SKM-1 (cell line): ENCODE measurements at regions not wholly inside any gene's neighbourhood (a gene's known extent, or its start where the extent isn't known, plus 50 kb on each side); places are given as distances from the start of the nearest gene placed in this dataset.

Source experiments
- DNase-seq: peaks from one replicate; lab custom pipeline; 2025; ENCODE audit not compliant: unreplicated experiment; lab: John Stamatoyannopoulos, UW

DNA sequence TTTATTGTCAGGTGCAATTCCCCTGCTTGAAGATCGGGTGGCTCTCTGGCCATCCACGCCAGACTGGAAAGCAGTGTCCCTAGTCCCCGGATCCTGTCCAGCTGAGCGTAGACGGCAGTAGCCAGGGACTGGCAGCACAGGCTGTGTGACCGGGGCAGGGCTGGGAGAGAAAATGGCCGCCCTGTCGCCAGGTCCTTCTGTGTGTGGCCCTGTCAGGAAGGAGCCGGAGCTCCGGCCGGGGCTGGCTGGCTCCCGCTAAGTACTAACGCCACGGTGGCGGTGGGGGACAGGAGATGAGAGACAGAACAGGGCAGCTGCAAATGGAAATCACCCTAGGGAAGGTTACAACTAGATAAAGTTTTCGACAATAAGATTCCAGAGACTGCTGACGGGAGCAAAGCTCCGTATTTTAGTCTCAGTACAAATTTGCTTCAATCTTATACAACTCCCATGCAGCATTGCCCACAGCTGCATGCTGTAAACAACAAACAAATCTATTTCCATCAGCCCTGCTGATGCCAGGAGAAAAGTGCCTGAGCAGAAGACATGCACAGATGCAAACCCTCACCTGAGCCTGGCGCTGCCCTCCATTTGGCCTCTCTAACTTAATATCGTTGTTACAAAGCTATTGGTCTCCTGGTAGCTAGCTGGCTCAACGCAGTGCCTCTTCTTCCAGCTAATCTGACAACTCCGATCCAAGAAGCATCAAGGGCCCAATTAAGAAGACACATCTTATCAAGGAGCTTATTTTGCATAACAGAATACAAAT, 253.0 kb downstream of the TSHZ3 start:
- no peak for DNase-seq

DNA sequence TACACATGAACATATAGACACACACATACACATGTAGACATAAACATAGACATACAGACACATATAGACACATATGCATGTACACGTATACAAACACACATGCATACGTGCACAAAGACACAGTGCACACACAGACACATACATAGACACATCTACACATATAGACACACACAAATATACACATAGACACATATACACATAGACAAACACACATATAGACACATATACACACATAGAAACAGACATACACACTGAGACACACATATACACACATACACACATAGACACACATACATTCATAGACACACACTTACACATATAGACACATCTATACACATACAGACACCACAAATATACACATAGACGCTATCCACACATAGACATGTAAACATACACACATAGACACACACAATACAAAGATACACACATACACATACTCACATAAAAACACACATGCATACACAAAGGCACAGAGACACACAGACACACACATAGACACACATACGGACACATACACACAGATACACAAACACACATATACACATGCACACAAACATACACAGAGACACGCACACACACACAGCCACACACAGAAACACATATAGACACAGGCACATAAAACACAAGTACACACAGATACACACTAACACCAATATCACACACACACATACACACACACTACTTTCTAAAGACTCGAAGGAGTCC, 254.0 kb downstream of the TSHZ3 start:
- no peak for DNase-seq

DNA sequence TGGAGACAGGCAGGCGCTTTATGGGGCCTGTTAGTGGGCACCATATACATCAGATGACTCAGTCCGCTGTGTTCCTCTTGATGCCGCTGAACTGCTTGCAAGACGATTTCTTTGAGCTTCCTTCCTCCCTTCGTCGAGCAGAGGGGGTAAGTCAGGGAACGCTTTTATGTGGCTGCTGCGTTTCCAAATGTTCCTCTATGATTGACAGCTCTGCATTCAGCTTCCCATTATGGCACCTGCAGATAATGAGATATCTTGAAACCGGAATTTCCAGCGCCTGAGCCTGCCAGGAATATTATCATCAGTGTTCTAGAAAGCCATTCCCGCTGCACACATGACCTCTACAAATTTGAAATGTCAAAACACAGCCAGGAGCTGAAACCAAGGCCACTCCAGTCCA, 257.0 kb downstream of the TSHZ3 start:
- DNase-seq, result no peak

DNA sequence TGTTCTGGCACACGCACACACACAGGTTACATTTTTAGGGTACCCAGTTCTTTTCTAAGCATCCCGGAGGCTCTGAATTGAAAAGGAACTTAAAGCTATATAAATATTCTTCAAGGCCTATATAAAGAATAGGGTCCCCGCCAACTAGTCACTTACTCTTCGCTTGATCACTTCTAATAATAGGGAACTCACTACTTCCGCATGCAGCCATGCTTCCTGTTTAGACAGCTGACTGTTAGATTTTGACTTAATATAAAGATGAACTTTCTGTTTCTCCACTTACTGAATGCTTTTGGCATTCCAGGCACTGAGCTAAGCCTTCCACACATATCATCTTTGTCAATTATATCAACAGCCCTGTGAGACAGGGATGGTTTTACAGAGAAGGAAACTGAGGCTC, 259.6 kb downstream of the TSHZ3 start:
- DNase-seq, result no peak

DNA sequence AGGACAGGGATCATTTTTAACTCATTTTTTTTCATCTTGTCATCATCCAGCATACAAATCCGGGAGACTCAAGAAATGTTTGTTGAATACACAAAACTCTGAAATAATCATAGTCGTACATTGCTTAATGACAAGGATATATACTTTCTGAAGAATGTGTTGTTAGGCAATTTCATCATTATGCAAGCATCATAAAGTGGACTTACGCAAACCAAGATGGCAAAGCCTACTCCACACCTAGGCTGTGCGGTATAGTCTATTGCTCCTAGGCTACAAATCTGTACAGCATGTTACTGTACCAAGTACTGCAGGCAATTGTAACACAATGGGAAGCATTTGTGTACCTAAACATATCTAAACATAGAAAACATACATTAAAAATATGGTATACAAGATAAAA, 264.1 kb downstream of the TSHZ3 start:
- no peak for DNase-seq

DNA sequence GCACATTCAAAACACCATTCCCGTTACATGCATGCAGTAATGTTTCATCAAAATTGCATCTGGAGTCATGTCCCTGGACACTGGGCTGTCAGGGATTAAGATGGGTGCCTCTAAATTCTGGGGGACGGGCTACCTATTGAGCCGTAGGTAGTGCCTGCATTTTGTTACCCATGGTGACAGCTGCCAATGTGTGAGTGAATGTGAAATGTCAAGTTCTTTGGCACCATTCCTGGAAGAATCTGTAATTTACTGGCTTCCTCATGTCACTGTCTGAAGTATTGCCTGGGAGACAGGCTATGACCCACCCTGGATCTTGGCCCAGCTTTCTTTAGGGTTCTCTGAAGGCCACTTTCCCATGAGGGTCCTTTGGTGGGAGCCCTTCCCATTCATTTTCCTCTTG, 266.1 kb downstream of the TSHZ3 start:
- no peak for DNase-seq

DNA sequence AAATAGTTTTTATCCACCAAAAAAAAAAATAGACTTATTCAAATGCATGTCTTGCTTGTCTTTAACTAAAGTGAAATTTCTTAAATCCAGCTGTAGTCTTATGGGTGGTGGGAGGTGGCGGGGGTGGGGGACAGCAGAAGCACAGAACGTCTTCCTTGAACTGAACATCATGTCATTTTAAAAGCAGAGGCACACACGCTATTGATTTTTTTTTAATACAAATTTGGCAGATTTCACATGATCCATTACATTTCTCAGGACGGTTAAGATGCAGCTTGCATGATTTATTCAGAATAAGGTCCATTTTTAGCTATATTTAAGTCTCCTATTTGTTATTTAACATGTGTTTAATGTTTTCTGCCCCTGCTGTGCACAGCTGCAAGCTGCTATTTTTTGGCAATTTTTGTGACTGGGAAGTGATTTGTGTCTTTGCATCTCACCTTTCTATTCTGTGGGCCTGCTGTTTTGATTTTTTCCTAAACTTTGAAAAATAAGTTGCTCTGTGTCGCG, 274.0 kb downstream of the TSHZ3 start:
- no peak for DNase-seq

DNA sequence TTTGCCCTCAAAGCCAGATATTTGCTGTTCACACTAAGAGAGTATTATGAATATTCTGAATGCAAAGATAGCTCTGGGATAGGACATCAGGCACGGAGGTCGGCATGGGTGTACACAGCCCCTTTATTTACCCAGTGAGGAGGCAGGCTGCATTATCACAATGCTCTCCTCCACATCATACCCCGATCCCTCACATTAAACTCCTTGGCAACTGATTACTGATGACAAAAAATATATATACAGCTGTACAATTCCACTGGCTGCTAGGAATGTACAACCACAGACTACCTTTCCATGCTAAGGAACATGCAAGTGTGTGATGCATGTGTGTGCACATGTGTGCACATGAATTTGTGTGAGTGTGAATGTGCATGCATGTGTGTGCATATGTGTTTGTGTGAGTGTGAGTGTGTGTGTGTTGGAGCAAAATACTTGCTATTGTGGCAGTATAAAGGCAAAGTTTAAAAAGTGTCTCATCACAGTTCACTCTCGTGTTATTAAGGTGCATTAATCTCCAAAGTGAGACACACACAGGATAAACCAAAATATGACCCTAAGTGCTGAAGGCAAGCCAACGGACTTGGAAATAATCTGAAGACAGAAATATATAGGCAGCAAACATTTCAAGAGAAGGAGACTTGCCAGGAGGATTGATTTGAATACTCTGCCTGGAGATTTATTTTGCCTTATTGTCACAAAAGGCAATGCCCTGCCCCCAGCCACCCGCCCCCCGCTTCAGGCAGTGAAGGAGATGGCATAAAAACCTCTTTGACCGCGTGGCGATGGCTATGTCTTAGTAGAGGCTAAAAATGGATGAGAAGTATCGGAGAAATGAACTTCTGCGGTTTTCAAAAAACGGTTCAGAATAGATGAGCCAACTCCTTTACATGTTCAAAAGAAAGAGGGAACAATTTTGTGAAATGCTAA, 274.8 kb downstream of the TSHZ3 start:
- DNase-seq, result no peak

DNA sequence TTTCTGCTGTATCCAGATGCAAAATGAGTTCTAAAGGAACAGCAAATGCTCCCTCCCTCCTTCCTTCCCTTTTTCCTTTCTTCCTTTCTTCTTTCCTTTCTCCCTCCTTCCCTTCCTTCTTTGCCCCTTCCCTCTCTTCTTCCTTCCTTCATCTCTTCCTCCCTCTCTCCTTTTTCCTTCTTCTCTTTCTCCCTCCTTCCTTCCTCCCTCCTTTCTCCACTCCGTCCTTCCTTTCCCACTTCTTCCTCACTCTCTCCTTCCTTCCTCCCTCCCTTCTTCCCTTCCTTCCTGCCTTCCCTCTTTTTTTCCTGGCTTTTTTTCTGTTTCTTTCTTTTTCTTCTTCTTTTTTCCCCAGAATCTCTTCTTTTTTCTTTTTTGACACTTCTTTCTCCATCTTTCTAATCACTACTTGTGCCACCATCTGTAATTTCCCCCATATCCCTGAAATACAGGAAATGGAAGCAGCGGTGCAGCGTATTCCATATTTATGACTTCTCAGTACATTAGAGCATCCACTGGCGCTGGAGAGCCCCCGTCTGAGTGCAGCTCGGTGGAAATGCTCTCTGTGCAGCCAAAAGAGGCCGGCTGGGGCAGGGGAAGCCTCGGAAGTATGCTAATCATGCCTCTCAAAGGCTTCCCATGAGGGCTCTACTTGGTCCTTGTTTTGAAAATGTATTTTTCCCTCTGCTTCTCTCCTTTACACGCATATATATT, 275.6 kb downstream of the TSHZ3 start:
- no peak for DNase-seq

DNA sequence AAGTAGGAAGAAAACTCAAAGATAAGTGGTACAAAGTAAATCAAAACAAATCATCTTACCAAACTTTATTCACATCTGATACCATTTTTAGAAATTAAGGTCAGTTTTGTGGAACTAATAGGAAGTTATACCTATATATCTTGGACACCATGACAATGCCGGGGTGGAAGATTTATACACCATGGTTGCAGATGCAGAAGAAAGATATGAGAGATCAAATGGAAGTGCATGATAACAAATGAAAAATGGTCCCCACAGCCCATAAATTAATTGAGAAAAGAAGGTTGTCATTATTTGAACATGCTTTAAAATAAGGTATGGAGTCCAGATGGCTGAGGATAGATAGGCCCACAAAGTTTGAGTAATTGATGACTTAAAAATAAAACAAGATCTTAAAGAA, 276.8 kb downstream of the TSHZ3 start:
- DNase-seq, result no peak

DNA sequence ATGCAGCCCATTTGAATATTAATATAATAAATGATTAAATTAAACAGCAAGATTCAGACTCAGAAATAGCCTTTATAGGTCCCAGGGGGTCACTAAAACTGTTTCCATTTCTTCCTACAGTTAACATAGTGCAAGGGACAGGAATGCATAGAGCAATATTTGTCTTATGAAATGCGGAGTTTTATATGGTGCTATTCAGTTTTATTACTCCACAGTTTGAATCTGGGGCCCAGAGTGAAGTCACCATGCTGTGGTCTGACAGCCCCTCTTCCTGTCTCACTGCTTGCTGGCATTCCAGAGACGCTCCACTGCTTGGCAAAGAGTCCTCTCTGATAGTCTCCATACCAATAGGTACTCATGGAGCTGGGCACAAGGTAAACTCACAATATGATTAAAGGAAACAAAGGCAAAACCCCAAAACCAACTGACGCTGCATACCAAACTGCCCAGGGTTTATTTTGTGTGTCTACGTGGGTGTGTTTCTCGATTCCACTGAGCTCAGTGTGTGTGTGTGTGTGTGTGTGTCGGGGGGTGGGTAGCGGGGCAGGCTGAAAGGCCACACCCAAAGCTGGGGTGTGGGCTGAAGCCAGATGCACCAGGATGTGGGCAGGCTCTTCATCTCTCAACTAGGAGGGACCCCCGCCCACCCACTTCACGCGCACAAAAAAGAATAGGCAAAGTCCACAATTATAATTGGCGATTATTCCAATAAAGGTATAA, 277.9 kb downstream of the TSHZ3 start:
- no peak for DNase-seq

DNA sequence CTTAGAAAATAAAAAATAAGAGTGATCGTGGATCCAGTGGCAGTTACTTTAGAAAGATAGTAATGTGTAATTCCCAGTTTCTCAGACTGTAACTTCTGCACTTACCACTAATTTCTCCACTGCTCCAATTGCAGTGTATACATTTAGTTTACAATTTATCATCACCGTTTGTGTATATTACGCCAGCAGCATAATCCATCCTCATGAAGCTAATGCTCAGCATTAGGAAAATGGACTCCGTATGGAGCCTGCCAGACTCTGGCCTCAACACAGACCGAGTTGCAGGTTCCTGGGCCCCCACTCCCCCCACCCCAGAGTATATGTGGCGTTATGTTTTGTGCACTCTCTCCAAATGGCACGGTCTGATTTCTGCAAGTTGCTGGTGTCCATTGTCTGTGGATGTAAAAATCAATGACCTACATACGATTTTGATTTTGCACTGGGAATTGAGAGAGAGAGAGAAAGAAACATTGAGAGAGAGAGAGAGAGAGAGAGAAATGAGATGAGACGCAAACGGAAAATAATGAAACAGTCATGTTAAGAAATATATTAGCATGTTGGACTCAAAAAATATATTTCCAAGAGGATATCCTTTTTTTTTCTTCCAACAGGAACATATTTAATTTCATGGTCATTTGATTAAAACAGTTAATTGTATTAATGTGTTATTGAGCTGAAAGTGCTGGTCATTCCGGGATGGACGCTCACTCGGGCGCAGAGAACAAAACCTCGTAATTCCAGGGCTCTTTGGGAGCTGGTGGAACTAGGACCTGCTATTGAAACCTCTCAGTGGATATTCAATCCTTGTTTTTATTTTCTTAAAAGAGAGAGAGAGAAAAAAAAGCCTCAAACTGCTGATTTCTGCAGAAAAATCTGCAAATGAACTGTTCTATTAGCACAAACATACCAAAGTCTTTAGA, 278.8 kb downstream of the TSHZ3 start:
- no peak for DNase-seq

DNA sequence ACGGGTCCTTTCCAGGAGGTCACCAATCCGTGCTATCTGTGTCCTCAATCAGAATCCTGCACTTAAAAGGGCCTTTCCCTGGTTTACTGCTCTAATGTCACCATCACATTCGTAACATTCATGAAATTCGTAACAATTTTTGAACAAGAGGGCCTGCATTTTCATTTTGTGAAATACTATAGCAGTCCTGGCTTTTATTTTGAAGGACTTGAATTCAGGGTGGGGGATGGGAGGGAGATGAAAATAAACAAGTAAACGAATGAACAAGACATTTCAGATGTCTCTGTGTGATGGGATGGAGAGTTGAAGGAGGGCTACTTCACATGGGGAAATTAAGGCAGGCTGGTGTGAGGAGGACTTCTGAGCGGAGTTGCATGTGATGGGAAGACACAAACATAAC, 281.0 kb downstream of the TSHZ3 start:
- no peak for DNase-seq

DNA sequence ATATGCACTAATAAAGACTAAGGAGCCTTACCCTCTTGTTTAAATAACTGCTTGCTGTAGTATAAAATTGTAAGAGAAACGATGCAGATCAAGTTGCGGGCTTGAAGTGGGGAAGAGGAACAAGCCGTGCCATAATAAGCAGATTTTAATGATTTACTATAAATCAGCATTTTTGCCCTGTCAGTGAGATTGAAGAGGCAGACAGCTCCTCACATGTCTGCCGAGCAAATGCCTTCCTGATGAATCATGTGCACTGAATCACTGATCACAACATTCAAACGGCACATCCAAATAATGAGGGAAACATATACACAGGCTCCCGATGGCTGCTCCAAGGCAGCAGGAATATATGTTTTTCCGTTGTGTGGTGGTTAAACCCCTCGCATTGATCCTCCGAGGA, 282.9 kb downstream of the TSHZ3 start:
- DNase-seq, result no peak

DNA sequence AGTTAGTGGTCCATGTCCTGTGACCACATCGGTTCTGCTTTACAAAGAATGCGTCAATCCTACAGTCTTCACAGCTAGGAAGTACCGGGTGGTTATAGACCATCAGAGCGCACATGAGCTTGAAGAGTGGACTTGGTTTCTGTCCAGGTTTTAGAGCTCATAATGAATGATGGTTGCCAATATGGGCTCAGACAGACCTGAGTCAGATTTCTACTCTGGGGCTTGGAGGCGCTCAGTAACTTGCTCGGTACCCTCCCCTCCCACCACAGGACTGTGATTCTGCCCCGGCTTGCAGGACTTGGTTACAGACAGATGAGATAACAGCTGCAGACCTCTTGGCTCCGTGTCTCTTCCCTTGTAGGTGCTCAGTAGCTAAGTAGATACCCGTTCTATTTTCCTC, 284.7 kb downstream of the TSHZ3 start:
- no peak for DNase-seq

DNA sequence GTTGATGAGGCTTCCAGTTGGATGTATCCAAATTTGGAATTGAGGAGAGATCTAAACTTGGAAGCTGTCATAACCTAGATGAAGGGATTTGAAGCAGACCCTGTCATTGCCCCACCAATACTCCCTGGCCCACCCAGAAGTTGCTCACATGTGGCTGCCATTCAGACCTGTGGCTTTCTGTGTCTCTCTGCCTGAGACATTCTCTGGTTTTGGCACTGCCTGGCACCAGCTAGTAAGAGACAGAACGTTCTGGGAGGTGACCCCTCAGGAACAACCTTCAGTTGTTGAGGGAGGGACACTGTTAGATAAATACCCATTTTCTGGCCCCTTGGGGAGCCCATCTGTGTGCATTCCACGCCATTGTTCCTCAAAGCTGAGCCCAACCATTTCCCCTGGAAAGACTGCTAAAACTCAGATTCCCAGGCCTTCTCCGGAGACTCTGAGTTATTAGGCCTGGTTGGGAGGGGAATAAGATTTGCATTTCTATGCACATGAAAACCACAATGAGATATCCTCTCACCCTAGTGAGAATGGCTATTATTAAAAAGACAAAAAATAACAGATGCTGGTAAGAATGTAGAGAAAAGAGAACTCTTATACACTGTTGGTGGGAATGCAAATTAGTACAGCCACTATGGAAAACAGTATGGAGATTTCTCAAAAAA, 290.4 kb downstream of the TSHZ3 start:
- no peak for DNase-seq

DNA sequence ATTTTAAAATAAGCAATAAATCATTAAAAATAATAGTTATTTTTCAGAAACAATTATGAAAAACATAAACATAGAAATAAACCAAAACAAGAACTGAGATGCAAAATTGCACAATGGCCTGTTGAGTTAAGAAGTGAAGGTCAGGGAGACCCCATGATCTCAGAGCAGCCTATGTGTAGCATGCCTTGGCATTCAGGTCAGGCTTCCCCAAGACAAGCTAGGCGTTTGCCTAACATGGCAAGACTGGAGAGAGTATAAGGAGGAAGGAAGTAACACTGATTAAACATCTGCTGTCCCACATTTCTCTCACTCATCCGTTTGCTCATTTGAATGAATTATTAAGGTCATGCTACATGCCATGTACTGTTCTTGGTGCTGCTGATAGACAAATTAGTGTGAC, 291.8 kb downstream of the TSHZ3 start:
- no peak for DNase-seq

DNA sequence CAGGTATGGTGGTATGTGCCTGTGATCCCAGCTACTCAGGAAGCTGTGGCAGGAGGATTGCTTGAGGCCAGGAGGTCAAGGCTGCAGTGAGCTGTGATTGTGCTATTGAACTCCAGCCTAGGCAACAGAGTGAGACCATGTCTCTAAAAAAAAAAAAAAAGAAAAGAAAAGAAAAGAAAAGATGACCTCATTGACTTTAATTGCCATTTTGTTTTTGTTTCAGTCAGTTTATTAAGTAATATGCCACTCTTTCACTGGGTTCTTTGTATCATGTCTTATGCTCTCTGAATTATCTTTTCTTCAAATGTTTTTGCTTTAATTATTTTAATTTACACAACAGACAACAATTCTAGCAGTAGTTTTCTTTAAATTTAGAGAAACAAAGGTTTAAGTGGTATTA, 293.8 kb downstream of the TSHZ3 start:
- no peak for DNase-seq

DNA sequence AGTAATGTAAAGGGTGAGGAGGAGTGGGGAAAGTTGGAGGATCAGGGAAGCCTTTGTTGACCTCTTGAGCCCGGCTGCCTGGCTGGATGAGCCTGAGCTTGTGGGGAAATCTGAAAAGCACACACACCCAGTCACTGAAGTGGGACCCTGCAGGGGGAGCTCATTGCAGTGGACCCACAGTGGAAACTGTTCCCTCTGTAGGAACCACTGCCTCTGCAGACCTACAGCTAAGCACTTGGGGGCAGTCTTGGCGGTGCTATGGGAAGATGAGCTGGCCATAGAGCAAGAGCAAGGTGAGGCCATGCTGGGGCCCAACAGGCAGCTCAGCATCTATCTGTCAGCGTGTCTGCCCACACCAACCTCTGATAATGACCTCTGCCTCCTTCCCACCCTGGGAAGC, 294.8 kb downstream of the TSHZ3 start:
- peak; percentile 27 for DNase-seq
